Fibroblast of lung (primary cell): ENCODE measurements at regions not wholly inside any gene's neighbourhood (a gene's known extent, or its start where the extent isn't known, plus 50 kb on each side); places are given as distances from the start of the nearest gene placed in this dataset.
"Not testable (repeated sequence)": the region's sequence is repeated elsewhere in the genome, so short reads cannot be mapped to it uniquely, and the experiment has no call there.

Experiments
- DNase-seq, 2 donors: peaks; one replicate each; pipeline versions ENCODE4 v3.0.0 to v3.0.0-alpha.2; 2010; ENCODE audit warnings: low read depth in 2 of 2
- H2AFZ ChIP-seq: 2 replicates; pipeline ENCODE4 v1.5.1; 2012; ENCODE audit warnings: low read length, control low read depth, inconsistent platforms
- H3K27ac ChIP-seq: 2 replicates; pipeline ENCODE4 v1.5.1; 2011; ENCODE audit warnings: low read length, control low read depth; ENCODE audit not compliant: insufficient read depth
- H3K27me3 ChIP-seq: 2 replicates; pipeline ENCODE4 v1.5.1; 2011; ENCODE audit warnings: mild to moderate bottlenecking, low read length; ENCODE audit not compliant: control insufficient read depth, insufficient read depth
- H3K36me3 ChIP-seq: 2 replicates; pipeline ENCODE4 v1.5.1; 2011; ENCODE audit warnings: low read length; ENCODE audit not compliant: control insufficient read depth, insufficient read depth
- H3K4me1 ChIP-seq: 2 replicates; pipeline ENCODE4 v1.5.1; 2011; ENCODE audit warnings: low read length; ENCODE audit not compliant: control insufficient read depth, insufficient read depth; ENCODE audit errors: extremely low read depth
- H3K4me2 ChIP-seq: 2 replicates; pipeline ENCODE4 v1.5.1; 2011; ENCODE audit warnings: low read length, control low read depth; ENCODE audit not compliant: insufficient read depth; ENCODE audit errors: extremely low read depth
- H3K4me3 ChIP-seq, 4 experiments: fragments of 200-600 bp in 1 of 4; sonication (generic) in 1 of 4; replicated peaks in 1 of 4; 2 replicates each; pipeline ENCODE4 v1.5.1; 2011 to 2016; ENCODE audit warnings: low read length in 4 of 4, low read depth in 3 of 4, mild to moderate bottlenecking in 3 of 4, control low read depth in 2 of 4, inconsistent platforms in 1 of 4, mixed read lengths in 1 of 4; ENCODE audit not compliant: insufficient read depth in 1 of 4; ENCODE audit errors: control extremely low read depth in 1 of 4
- H3K79me2 ChIP-seq: 2 replicates; pipeline ENCODE4 v1.5.1; 2012; ENCODE audit warnings: mild to moderate bottlenecking, low read length, inconsistent platforms; ENCODE audit not compliant: control insufficient read depth, insufficient read depth
- H3K9ac ChIP-seq: 2 replicates; pipeline ENCODE4 v1.5.1; 2011; ENCODE audit warnings: mild to moderate bottlenecking, low read length, control low read depth; ENCODE audit not compliant: insufficient read depth
- H3K9me3 ChIP-seq: 2 replicates; pipeline ENCODE4 v1.5.1; 2012; ENCODE audit warnings: low read depth, low read length; ENCODE audit not compliant: control insufficient read depth, insufficient read depth
- H4K20me1 ChIP-seq: 2 replicates; pipeline ENCODE4 v1.5.1; 2011; ENCODE audit warnings: low read length; ENCODE audit not compliant: control insufficient read depth, insufficient read depth; ENCODE audit errors: extremely low read depth
- CTCF ChIP-seq, 2 donors: IDR thresholded peaks in 1 of 2; conservative IDR thresholded peaks in 1 of 2; 1 replicate in 1 of 2; 2 replicates in 1 of 2; pipeline ENCODE4 v1.5.1; 2011 to 2012; ENCODE audit warnings: low read length in 2 of 2, control low read depth in 1 of 2, inconsistent platforms in 1 of 2, low read depth in 1 of 2, mild to moderate bottlenecking in 1 of 2
- EZH2 ChIP-seq: IDR thresholded peaks from 2 replicates; pipeline ENCODE4 v1.5.1; 2012; ENCODE audit warnings: low read length, control low read depth, mild to moderate bottlenecking; ENCODE audit errors: missing control alignments

GRCh38 chr11:46207270-46207669, 70.2 kb upstream of the CREB3L1 start:
- H3K9ac ChIP-seq: no peak overlapping the region
- H2AFZ ChIP-seq: no peak overlapping the region
- no peaks in the 10 kb centered on the region for H3K9me3 ChIP-seq
- TF ChIP-seq EZH2: no peak
- TF ChIP-seq CTCF (conservative IDR thresholded peaks at IDR 0.05 in 1 of 2, IDR thresholded peaks at IDR 0.05 in 1 of 2; ENCODE audit: low read depth in 1 of 2, low read length in 2 of 2): no peak
- no peaks in the 10 kb centered on the region for H3K36me3 ChIP-seq
- no peaks in the 10 kb centered on the region for H4K20me1 ChIP-seq
- H3K27me3 ChIP-seq: peaks cover 9% of the 10 kb centered on the region
- no peak for DNase-seq
- no peak overlapping the region for H3K27ac ChIP-seq
- no peak overlapping the region for H3K4me3 ChIP-seq
- H3K4me2 ChIP-seq: no peak overlapping the region
- H3K4me1 ChIP-seq: peaks cover 2% of the 10 kb centered on the region
- H3K79me2 ChIP-seq: no peaks in the 10 kb centered on the region

- H3K9ac ChIP-seq, H4K20me1 ChIP-seq, H3K9me3 ChIP-seq, H3K27ac ChIP-seq, H3K36me3 ChIP-seq, H3K79me2 ChIP-seq, H2AFZ ChIP-seq, DNase-seq, H3K4me1 ChIP-seq, H3K4me2 ChIP-seq, H3K4me3 ChIP-seq: not testable (repeated sequence)
- peaks cover 18% of the 10 kb centered on the region for H3K27me3 ChIP-seq
Observed at GRCh38 chr11:46204415-46204814, 73.0 kb upstream of the CREB3L1 start.

GRCh38 chr11:46203746-46204145, 73.7 kb upstream of the CREB3L1 start:
- H4K20me1 ChIP-seq: no peaks in the 10 kb centered on the region
- H3K27ac ChIP-seq: no peak overlapping the region
- no peak overlapping the region for H3K4me3 ChIP-seq
- peaks cover 22% of the 10 kb centered on the region for H3K27me3 ChIP-seq
- no peak overlapping the region for H3K9ac ChIP-seq
- H3K4me1 ChIP-seq: no peaks in the 10 kb centered on the region
- no peak overlapping the region for H3K4me2 ChIP-seq
- no peaks in the 10 kb centered on the region for H3K36me3 ChIP-seq
- TF ChIP-seq EZH2 (no peak), CTCF (conservative IDR thresholded peaks at IDR 0.05 in 1 of 2, IDR thresholded peaks at IDR 0.05 in 1 of 2; ENCODE audit: low read depth in 1 of 2, low read length in 2 of 2) (no peak)
- no peak for DNase-seq
- no peaks in the 10 kb centered on the region for H3K79me2 ChIP-seq
- no peak overlapping the region for H2AFZ ChIP-seq
- no peaks in the 10 kb centered on the region for H3K9me3 ChIP-seq
